AG10803 (cell line): ENCODE measurements at regions not wholly inside any gene's neighbourhood (a gene's known extent, or its start where the extent isn't known, plus 50 kb on each side); places are given as distances from the start of the nearest gene placed in this dataset.
"Not testable (repeated sequence)": the region's sequence is repeated elsewhere in the genome, so short reads cannot be mapped to it uniquely, and the experiment has no call there.

Experiments
- DNase-seq: peaks from one replicate; pipeline ENCODE4 v3.0.0; 2010; ENCODE audit warnings: low read depth
- H3K4me3 ChIP-seq: 2 replicates; pipeline ENCODE4 v1.5.1; 2011; ENCODE audit warnings: mild to moderate bottlenecking, low read length, control low read depth
- CTCF ChIP-seq: conservative IDR thresholded peaks from 2 replicates; pipeline ENCODE4 v1.5.1; 2011; ENCODE audit warnings: mild to moderate bottlenecking, low read length, control low read depth, inconsistent platforms

DNA sequence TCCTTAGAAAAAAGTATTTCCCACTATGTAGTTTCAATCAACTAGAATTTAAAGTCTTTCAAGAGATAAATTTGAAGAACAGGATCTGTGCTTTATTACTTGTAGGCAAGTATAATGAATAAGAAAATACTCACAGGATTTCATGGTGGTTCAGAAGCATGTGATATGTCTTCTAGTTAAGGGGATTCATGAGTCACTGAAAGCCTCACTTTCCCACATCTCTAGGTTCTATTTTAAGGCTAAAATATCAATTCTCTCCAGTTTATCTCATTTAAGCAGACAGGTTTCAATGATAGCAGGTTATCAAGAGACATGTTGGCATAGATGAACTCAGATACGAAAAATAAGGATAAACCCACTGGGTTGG, 437.8 kb upstream of the BCHE start:
- no peak for DNase-seq
- no peak for TF ChIP-seq CTCF

GRCh38 chr3:166274351-166275023, 437.3 kb upstream of the BCHE start:
- TF ChIP-seq CTCF, result no peak
- DNase-seq, result no peak
- no peak overlapping the region for H3K4me3 ChIP-seq

More for the DNA sequence above, 437.8 kb upstream of the BCHE start:
- no peak overlapping the region for H3K4me3 ChIP-seq

GRCh38 chr3:166270429-166270828, 433.2 kb upstream of the BCHE start:
- DNase-seq, result no peak
- no peak overlapping the region for H3K4me3 ChIP-seq
- no peak for TF ChIP-seq CTCF

DNA sequence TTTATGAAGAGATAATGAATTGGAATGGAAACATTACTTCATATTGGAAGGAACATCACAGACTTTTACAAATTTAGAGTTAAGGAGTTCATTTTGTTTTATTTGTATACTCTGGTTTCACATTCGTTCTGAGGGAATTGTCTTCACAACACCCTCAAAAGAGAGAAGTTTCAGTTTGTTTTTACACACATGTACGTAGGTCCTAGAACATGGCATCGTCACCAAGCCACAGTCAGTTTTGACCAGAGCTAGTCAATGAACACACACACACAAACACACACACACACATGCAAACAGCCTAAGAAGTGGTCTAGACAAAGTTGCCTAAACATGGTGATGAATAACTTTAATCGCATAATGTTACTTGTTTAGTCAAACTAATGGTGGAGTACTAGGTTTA, 427.9 kb upstream of the BCHE start:
- TF ChIP-seq CTCF, result no peak

DNA sequence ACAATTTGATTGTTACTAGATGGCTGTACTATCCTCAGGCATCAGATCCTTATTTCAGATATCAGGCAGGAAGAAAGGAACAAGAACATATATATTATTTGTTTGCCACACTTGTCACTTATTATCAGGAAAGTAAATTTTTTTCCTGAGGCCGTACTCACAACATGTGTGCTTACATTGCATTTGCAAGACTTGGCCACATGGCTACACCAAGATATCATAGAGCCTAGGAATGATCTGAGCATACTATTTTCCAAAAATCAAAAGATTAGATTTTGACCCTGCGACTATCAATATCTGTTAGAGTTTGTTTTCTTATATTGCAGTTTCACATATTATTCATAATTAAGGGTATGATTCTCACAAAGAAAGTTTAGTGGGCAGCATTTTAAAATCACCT, 426.2 kb upstream of the BCHE start:
- no peak for DNase-seq
- no peak overlapping the region for H3K4me3 ChIP-seq
- no peak for TF ChIP-seq CTCF

More for the DNA sequence above, 427.9 kb upstream of the BCHE start:
- no peak for DNase-seq
- H3K4me3 ChIP-seq, result no peak overlapping the region

DNA sequence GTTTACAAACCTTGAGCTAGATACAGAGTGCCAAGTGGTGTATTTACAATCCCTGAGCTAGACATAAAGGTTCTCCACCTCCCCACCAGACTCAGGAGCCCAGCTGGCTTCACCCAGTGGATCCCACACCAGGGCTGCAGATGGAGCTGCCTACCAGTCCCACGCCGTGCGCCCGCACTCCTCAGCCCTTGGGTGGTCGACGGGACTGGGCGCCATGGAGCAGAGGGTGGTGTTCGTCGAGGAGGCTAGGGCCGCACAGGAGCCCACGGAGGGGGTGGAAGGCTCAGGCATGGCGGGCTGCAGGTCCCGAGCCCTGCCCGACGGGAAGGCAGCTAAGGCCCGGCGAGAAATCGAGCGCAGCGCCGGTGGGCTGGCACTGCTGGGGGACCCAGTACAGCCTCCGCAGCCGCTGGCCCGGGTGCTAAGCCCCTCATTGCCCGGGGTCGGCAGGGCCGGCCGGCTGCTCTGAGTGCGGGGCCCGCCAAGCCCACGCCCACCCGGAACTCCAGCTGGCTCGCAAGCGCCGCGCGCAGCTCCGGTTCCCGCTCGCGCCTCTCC, 421.1 kb upstream of the BCHE start:
- not testable (repeated sequence) for H3K4me3 ChIP-seq, DNase-seq

DNA sequence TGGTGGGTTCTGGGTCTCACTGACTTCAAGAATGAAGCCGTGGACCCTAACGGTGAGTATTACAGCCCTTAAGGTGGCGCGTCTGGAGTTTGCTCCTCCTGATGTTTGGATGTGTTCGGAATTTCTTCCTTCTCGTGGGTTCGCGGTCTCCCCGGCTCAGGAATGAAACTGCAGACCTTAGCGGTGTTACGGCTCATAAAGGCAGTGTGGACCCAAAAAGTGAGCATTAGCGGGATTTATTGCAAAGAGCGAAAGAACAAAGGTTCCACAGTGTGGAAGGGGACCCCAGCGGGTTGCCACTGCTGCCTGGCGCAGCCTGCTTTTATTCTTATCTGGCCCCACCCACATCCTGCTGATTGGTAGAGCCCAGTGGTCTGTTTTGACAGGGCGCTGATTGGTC, 420.5 kb upstream of the BCHE start:
- no peak overlapping the region for H3K4me3 ChIP-seq
- no peak for TF ChIP-seq CTCF

More for the DNA sequence above, 420.5 kb upstream of the BCHE start:
- no peak for DNase-seq
